ENCODE measurements at regions not wholly inside any gene's neighbourhood (a gene's known extent, or its start where the extent isn't known, plus 50 kb on each side); places are given as distances from the start of the nearest gene placed in this dataset.

DNA sequence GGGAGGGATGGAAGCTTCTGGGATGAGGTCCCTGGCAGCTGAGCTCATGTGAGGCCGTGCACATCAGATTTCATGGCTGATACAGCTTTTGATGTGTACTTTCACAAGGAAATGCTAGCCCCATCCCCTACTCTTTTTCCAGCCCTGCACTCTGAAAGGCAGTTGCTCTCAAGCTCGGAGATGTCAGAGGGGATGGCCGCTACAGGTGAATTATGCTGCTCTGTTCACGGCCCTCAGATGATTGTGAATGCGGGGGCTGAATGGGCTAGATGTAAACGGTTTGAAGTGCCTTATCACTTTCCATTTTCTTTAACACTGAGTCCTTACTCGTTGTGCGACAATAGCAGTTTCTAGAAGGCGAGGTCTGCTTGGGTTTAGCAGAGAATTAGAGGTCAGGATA lies 88.0 kb upstream of the RASGRF1 start:
- TF ChIP-seq, protein P1, sequence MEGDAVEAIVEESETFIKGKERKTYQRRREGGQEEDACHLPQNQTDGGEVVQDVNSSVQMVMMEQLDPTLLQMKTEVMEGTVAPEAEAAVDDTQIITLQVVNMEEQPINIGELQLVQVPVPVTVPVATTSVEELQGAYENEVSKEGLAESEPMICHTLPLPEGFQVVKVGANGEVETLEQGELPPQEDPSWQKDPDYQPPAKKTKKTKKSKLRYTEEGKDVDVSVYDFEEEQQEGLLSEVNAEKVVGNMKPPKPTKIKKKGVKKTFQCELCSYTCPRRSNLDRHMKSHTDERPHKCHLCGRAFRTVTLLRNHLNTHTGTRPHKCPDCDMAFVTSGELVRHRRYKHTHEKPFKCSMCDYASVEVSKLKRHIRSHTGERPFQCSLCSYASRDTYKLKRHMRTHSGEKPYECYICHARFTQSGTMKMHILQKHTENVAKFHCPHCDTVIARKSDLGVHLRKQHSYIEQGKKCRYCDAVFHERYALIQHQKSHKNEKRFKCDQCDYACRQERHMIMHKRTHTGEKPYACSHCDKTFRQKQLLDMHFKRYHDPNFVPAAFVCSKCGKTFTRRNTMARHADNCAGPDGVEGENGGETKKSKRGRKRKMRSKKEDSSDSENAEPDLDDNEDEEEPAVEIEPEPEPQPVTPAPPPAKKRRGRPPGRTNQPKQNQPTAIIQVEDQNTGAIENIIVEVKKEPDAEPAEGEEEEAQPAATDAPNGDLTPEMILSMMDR (IDR thresholded peaks at IDR 0.05) = no peak
- no peak for TF ChIP-seq POLR2A (IDR thresholded peaks at IDR 0.05)

All from right lobe of liver (tissue), 4 donors.